GM12891 (cell line): ENCODE measurements at regions not wholly inside any gene's neighbourhood (a gene's known extent, or its start where the extent isn't known, plus 50 kb on each side); places are given as distances from the start of the nearest gene placed in this dataset.

ENCODE experiments used
- DNase-seq: peaks from one replicate; pipeline ENCODE4 v3.0.0; 2011; ENCODE audit warnings: low spot score; ENCODE audit not compliant: insufficient read length
- FAIRE-seq: peaks from 2 replicates; lab custom pipeline; 2011; peaks lifted over from hg19 to GRCh38; lab: Jason Lieb, UNC
- PAX5 ChIP-seq: IDR thresholded peaks from 2 replicates; pipeline ENCODE4 v1.6.1; 2011; ENCODE audit warnings: low read length, moderate library complexity, mild to moderate bottlenecking; ENCODE audit not compliant: insufficient read depth, severe bottlenecking
- POLR2A ChIP-seq: IDR thresholded peaks from 2 replicates; pipeline ENCODE4 v1.6.1; 2011; ENCODE audit warnings: low read depth, low read length, control low read depth
- POLR2AphosphoS5 ChIP-seq: IDR thresholded peaks from 2 replicates; pipeline ENCODE4 v1.6.1; 2011; ENCODE audit warnings: low read depth, low read length, control low read depth
- POU2F2 ChIP-seq: IDR thresholded peaks from 2 replicates; pipeline ENCODE4 v1.6.1; 2011; ENCODE audit warnings: low read depth, mild to moderate bottlenecking, control low read depth, low read length, moderate library complexity
- SPI1 ChIP-seq: IDR thresholded peaks from 2 replicates; pipeline ENCODE4 v1.6.1; 2011; ENCODE audit warnings: low read depth, low read length, control low read depth
- TAF1 ChIP-seq: IDR thresholded peaks from 2 replicates; pipeline ENCODE4 v1.6.1; 2011; ENCODE audit warnings: low read depth, low read length, control low read depth

- no peak for FAIRE-seq
- TF ChIP-seq SPI1, result no peak
- TF ChIP-seq PAX5, result no peak
- TF ChIP-seq POLR2A, result no peak
- DNase-seq, result no peak
These were observed 1095.2 kb downstream of the GRIK2 start for GRCh38 chr6:102488729-102489128.

GRCh38 chr6:102485480-102485879 lies 1092.0 kb downstream of the GRIK2 start:
- FAIRE-seq (no peak), DNase-seq (no peak)

GRCh38 chr6:102474041-102474807 lies 1080.7 kb downstream of the GRIK2 start:
- FAIRE-seq (no peak), DNase-seq (no peak)
- TF ChIP-seq PAX5 (no peak), TAF1 (no peak), POU2F2 (no peak), POLR2AphosphoS5 (no peak), SPI1 (no peak), POLR2A (no peak)

More at GRCh38 chr6:102485480-102485879, 1092.0 kb downstream of the GRIK2 start:
- TF ChIP-seq TAF1 (no peak), POLR2AphosphoS5 (no peak), PAX5 (no peak), POU2F2 (no peak)

GRCh38 chr6:102458990-102459389 lies 1065.5 kb downstream of the GRIK2 start:
- DNase-seq, result no peak

GRCh38 chr6:102438171-102438570 lies 1044.7 kb downstream of the GRIK2 start:
- no peak for FAIRE-seq
- no peak for DNase-seq
- no peak for TF ChIP-seq POLR2AphosphoS5
- no peak for TF ChIP-seq TAF1
- TF ChIP-seq PAX5, result no peak
- TF ChIP-seq POLR2A, result no peak
- no peak for TF ChIP-seq SPI1
- TF ChIP-seq POU2F2, result no peak

More at GRCh38 chr6:102458990-102459389, 1065.5 kb downstream of the GRIK2 start:
- FAIRE-seq, result no peak
- TF ChIP-seq POLR2A (no peak), POU2F2 (no peak), TAF1 (no peak), PAX5 (no peak), SPI1 (no peak), POLR2AphosphoS5 (no peak)

GRCh38 chr6:102417368-102417998 lies 1024.0 kb downstream of the GRIK2 start:
- no peak for FAIRE-seq
- TF ChIP-seq POLR2AphosphoS5 (no peak), PAX5 (no peak), SPI1 (no peak), TAF1 (no peak), POU2F2 (no peak), POLR2A (no peak)
- no peak for DNase-seq

GRCh38 chr6:102415891-102416290 lies 1022.4 kb downstream of the GRIK2 start:
- FAIRE-seq (no peak), DNase-seq (no peak)
- TF ChIP-seq POLR2AphosphoS5 (no peak), POU2F2 (no peak), TAF1 (no peak), SPI1 (no peak), POLR2A (no peak), PAX5 (no peak)

GRCh38 chr6:102411796-102412195 lies 1018.3 kb downstream of the GRIK2 start:
- no peak for DNase-seq
- TF ChIP-seq SPI1, result no peak
- TF ChIP-seq POLR2A, result no peak
- no peak for TF ChIP-seq POU2F2
- TF ChIP-seq POLR2AphosphoS5, result no peak
- no peak for TF ChIP-seq PAX5
- TF ChIP-seq TAF1, result no peak
- FAIRE-seq, result no peak

- no peak for TF ChIP-seq TAF1
- no peak for TF ChIP-seq POLR2AphosphoS5
- TF ChIP-seq SPI1, result no peak
- TF ChIP-seq POU2F2, result no peak
- no peak for TF ChIP-seq PAX5
- no peak for TF ChIP-seq POLR2A
- DNase-seq (no peak), FAIRE-seq (no peak)
These were observed 1014.6 kb downstream of the GRIK2 start for GRCh38 chr6:102407886-102408741.

GRCh38 chr6:102405860-102406259 lies 1012.4 kb downstream of the GRIK2 start:
- DNase-seq, result no peak
- no peak for FAIRE-seq

More at GRCh38 chr6:102405860-102406259, 1012.4 kb downstream of the GRIK2 start:
- TF ChIP-seq PAX5 (no peak), TAF1 (no peak), POLR2A (no peak), SPI1 (no peak), POU2F2 (no peak), POLR2AphosphoS5 (no peak)
